ENCODE measurements at regions not wholly inside any gene's neighbourhood (a gene's known extent, or its start where the extent isn't known, plus 50 kb on each side); places are given as distances from the start of the nearest gene placed in this dataset.

GRCh38 chr7:41059796-41060195, 643.1 kb downstream of the INHBA start:
- Histone ChIP-seq H3K27ac (ENCODE audit: low read length in 2 of 2) (no peak overlapping the region), H3K9me3 (ENCODE audit: control extremely low read depth in 1 of 3, control insufficient read depth in 2 of 3, insufficient read depth in 1 of 3, low read length in 2 of 3) (peaks cover 0 to 7% (median 0%) of the 10 kb centered on the region in 3 donors), H3K9ac (ENCODE audit: low read length) (no peak overlapping the region), H3K36me3 (replicated peaks in 1 of 2; ENCODE audit: control extremely low read depth in 1 of 2, control insufficient read depth in 1 of 2, extremely low read depth in 1 of 2, insufficient read depth in 2 of 2, low read length in 1 of 2) (no peaks in the 10 kb centered on the region), H3K4me2 (replicated peaks; ENCODE audit: low read depth, low read length, poor library complexity, severe bottlenecking) (no peak overlapping the region), H3K79me2 (ENCODE audit: control insufficient read depth, insufficient read depth, low read length) (no peaks in the 10 kb centered on the region), H2AFZ (ENCODE audit: insufficient read depth, low read depth, low read length, poor library complexity, severe bottlenecking) (no peak overlapping the region), H4K20me1 (ENCODE audit: control insufficient read depth, insufficient read depth, low read length, poor library complexity, severe bottlenecking) (no peaks in the 10 kb centered on the region), H3K27me3 (replicated peaks in 1 of 4; ENCODE audit: control extremely low read depth in 1 of 4, control insufficient read depth in 3 of 4, insufficient read depth in 4 of 4, low read length in 3 of 4) (no peaks in the 10 kb centered on the region), H3K4me3 (ENCODE audit: control extremely low read depth in 1 of 5, extremely low read depth in 1 of 5, insufficient read depth in 1 of 5, low read depth in 2 of 5, low read length in 4 of 5) (no peak overlapping the region), H3K4me1 (ENCODE audit: control insufficient read depth in 2 of 2, insufficient read depth in 2 of 2, low read length in 2 of 2) (no peaks in the 10 kb centered on the region)
- H3K9me3 Mint-ChIP-seq (ENCODE audit: insufficient read depth) = no peaks in the 10 kb centered on the region
- intact Hi-C loops (cut with micrococcal nuclease) = no loop called here
- DNase-seq = no peak
- H3K27me3 Mint-ChIP-seq = no peaks in the 10 kb centered on the region
- WGBS (ENCODE audit: insufficient coverage) = 68% methylated on average over 2 of the region's 4 CpGs
- ChIA-PET POLR2A (no interaction called here), CTCF (no interaction called here)
- H3K4me3 Mint-ChIP-seq = no peak overlapping the region
- TF ChIP-seq EZH2 (IDR thresholded peaks at IDR 0.05; ENCODE audit: borderline replicate concordance, insufficient read depth, low read depth, low read length, poor library complexity, severe bottlenecking) (no peak), CTCF (IDR thresholded peaks at IDR 0.05) (no peak)
- H3K27ac Mint-ChIP-seq = no peak overlapping the region
- no peak for ATAC-seq (ENCODE audit: low read depth)
- H3K4me1 Mint-ChIP-seq = no peaks in the 10 kb centered on the region

- H3K4me2 ChIP-seq (replicated peaks; ENCODE audit: low read depth, low read length, poor library complexity, severe bottlenecking) = no peak overlapping the region
- H3K27ac Mint-ChIP-seq = no peak overlapping the region
- CTCF ChIA-PET = no interaction called here
These were observed 643.7 kb downstream of the INHBA start for GRCh38 chr7:41058986-41059741.

More at GRCh38 chr7:41058986-41059741, 643.7 kb downstream of the INHBA start:
- H3K4me1 Mint-ChIP-seq = no peaks in the 10 kb centered on the region
- Histone ChIP-seq H3K4me3 (ENCODE audit: control extremely low read depth in 1 of 5, extremely low read depth in 1 of 5, insufficient read depth in 1 of 5, low read depth in 2 of 5, low read length in 4 of 5) (no peak overlapping the region), H2AFZ (ENCODE audit: insufficient read depth, low read depth, low read length, poor library complexity, severe bottlenecking) (no peak overlapping the region), H3K36me3 (replicated peaks in 1 of 2; ENCODE audit: control extremely low read depth in 1 of 2, control insufficient read depth in 1 of 2, extremely low read depth in 1 of 2, insufficient read depth in 2 of 2, low read length in 1 of 2) (no peaks in the 10 kb centered on the region), H3K79me2 (ENCODE audit: control insufficient read depth, insufficient read depth, low read length) (no peaks in the 10 kb centered on the region), H3K27me3 (replicated peaks in 1 of 4; ENCODE audit: control extremely low read depth in 1 of 4, control insufficient read depth in 3 of 4, insufficient read depth in 4 of 4, low read length in 3 of 4) (no peaks in the 10 kb centered on the region), H3K27ac (ENCODE audit: low read length in 2 of 2) (no peak overlapping the region), H4K20me1 (ENCODE audit: control insufficient read depth, insufficient read depth, low read length, poor library complexity, severe bottlenecking) (no peaks in the 10 kb centered on the region), H3K4me1 (ENCODE audit: control insufficient read depth in 2 of 2, insufficient read depth in 2 of 2, low read length in 2 of 2) (no peaks in the 10 kb centered on the region), H3K9me3 (ENCODE audit: control extremely low read depth in 1 of 3, control insufficient read depth in 2 of 3, insufficient read depth in 1 of 3, low read length in 2 of 3) (peaks cover 0 to 7% (median 0%) of the 10 kb centered on the region in 3 donors), H3K9ac (ENCODE audit: low read length) (no peak overlapping the region)
- H3K4me3 Mint-ChIP-seq = no peak overlapping the region
- TF ChIP-seq CTCF (IDR thresholded peaks at IDR 0.05) = no peak
- no peak for TF ChIP-seq EZH2 (IDR thresholded peaks at IDR 0.05; ENCODE audit: borderline replicate concordance, insufficient read depth, low read depth, low read length, poor library complexity, severe bottlenecking)
- ATAC-seq (ENCODE audit: low read depth) (no peak), DNase-seq (no peak)
- H3K27me3 Mint-ChIP-seq = no peaks in the 10 kb centered on the region
- WGBS (ENCODE audit: insufficient coverage) = 97% methylated on average over 3 of the region's 4 CpGs
- POLR2A ChIA-PET = no interaction called here
- intact Hi-C loops (cut with micrococcal nuclease) = no loop called here
- no peaks in the 10 kb centered on the region for H3K9me3 Mint-ChIP-seq (ENCODE audit: insufficient read depth)
